Neuronal stem cell (in vitro differentiated cells): ENCODE measurements at regions not wholly inside any gene's neighbourhood (a gene's known extent, or its start where the extent isn't known, plus 50 kb on each side); places are given as distances from the start of the nearest gene placed in this dataset.
A peak's percentile ranks its signal among the peaks of the same experiment; 100 is the strongest.

Experiments
- DNase-seq: peaks from one replicate; pipeline ENCODE4 v3.0.0-alpha.2; 2013; ENCODE audit warnings: low spot score
- H2AFZ ChIP-seq: one replicate; pipeline ENCODE4 v1.6.1; 2013; ENCODE audit warnings: mild to moderate bottlenecking, low read length, inconsistent platforms
- H2AK5ac ChIP-seq: 2 replicates; pipeline ENCODE4 v1.6.1; 2013; ENCODE audit warnings: low read depth, mild to moderate bottlenecking, inconsistent platforms, low read length, moderate library complexity, mixed read lengths
- H2BK120ac ChIP-seq: 2 replicates; pipeline ENCODE4 v1.6.1; 2013; ENCODE audit warnings: low read depth, mild to moderate bottlenecking, inconsistent platforms, low read length, moderate library complexity, mixed read lengths
- H2BK12ac ChIP-seq: one replicate; pipeline ENCODE4 v1.6.1; 2013; ENCODE audit warnings: low read length, inconsistent platforms
- H2BK15ac ChIP-seq: 2 replicates; pipeline ENCODE4 v1.6.1; 2013; ENCODE audit warnings: mild to moderate bottlenecking, low read length, inconsistent platforms, mixed read lengths
- H2BK5ac ChIP-seq: one replicate; pipeline ENCODE4 v1.6.1; 2013; ENCODE audit warnings: inconsistent platforms, mild to moderate bottlenecking, low read length, moderate library complexity
- H3K14ac ChIP-seq: one replicate; pipeline ENCODE4 v1.6.1; 2013; ENCODE audit warnings: low read length, inconsistent platforms
- H3K18ac ChIP-seq: 2 replicates; pipeline ENCODE4 v1.6.1; 2013; ENCODE audit warnings: low read length, inconsistent platforms
- H3K23ac ChIP-seq: 2 replicates; pipeline ENCODE4 v1.6.1; 2013; ENCODE audit warnings: low read depth, mild to moderate bottlenecking, mixed read lengths, low read length, inconsistent platforms; ENCODE audit not compliant: poor library complexity
- H3K27ac ChIP-seq: replicated peaks from 3 replicates; pipeline ENCODE4 v1.5.1; 2013; ENCODE audit warnings: low read length, inconsistent platforms
- H3K27me3 ChIP-seq, 3 experiments: 2 replicates each; pipeline ENCODE4 v1.6.1; 2013; ENCODE audit warnings: low read length in 3 of 3, mild to moderate bottlenecking in 2 of 3, inconsistent platforms in 1 of 3, low read depth in 1 of 3, mixed read lengths in 1 of 3, moderate library complexity in 1 of 3; ENCODE audit not compliant: control insufficient read depth in 3 of 3, insufficient read depth in 3 of 3
- H3K36me3 ChIP-seq, 2 donors: replicated peaks in 1 of 2; 2 replicates each; pipeline ENCODE4 v1.6.1; 2013; ENCODE audit warnings: low read length in 2 of 2; ENCODE audit not compliant: control insufficient read depth in 2 of 2, insufficient read depth in 2 of 2
- H3K4ac ChIP-seq: 2 replicates; pipeline ENCODE4 v1.6.1; 2013; ENCODE audit warnings: inconsistent platforms, mild to moderate bottlenecking, low read length, moderate library complexity
- H3K4me1 ChIP-seq, 2 donors: 1 replicate in 1 of 2; 2 replicates in 1 of 2; pipeline ENCODE4 v1.6.1; 2013; ENCODE audit warnings: low read length in 2 of 2, low read depth in 1 of 2; ENCODE audit not compliant: control insufficient read depth in 2 of 2, insufficient read depth in 1 of 2
- H3K4me2 ChIP-seq: one replicate; pipeline ENCODE4 v1.6.1; 2013; ENCODE audit warnings: mild to moderate bottlenecking, low read length, inconsistent platforms; ENCODE audit not compliant: insufficient read depth, poor library complexity, severe bottlenecking
- H3K4me3 ChIP-seq, 2 donors: 2 replicates each; pipeline ENCODE4 v1.5.1; 2013; ENCODE audit warnings: low read length in 2 of 2, mild to moderate bottlenecking in 2 of 2, inconsistent platforms in 1 of 2, moderate library complexity in 1 of 2
- H3K79me1 ChIP-seq: one replicate; pipeline ENCODE4 v1.6.1; 2013; ENCODE audit warnings: low read depth, mild to moderate bottlenecking, inconsistent platforms, low read length, moderate library complexity
- H3K9ac ChIP-seq: one replicate; pipeline ENCODE4 v1.6.1; 2013; ENCODE audit warnings: mild to moderate bottlenecking, low read depth, low read length, inconsistent platforms; ENCODE audit not compliant: poor library complexity
- H3K9me3 ChIP-seq, 2 donors: replicated peaks in 1 of 2; 2 replicates each; pipeline versions ENCODE3 to v1.6.1; 2013; ENCODE audit warnings: low read length in 2 of 2, mild to moderate bottlenecking in 2 of 2, inconsistent platforms in 1 of 2, low read depth in 1 of 2, mixed read lengths in 1 of 2, moderate library complexity in 1 of 2; ENCODE audit not compliant: control insufficient read depth in 2 of 2, insufficient read depth in 1 of 2
- H4K8ac ChIP-seq: one replicate; pipeline ENCODE4 v1.6.1; 2013; ENCODE audit warnings: low read depth, mild to moderate bottlenecking, inconsistent platforms, low read length, moderate library complexity
- H4K91ac ChIP-seq: one replicate; pipeline ENCODE4 v1.6.1; 2013; ENCODE audit warnings: low read length, low read depth, mild to moderate bottlenecking, inconsistent platforms; ENCODE audit not compliant: poor library complexity
- WGBS, 2 donors: extraction: QIAGEN DNeasy Blood & Tissue Kit; methylation state at CpG; one replicate each; pipeline ENCODE4 v1.1.7; 2013; ENCODE audit warnings: missing lambda C conversion rate in 2 of 2, mixed read lengths in 1 of 2; ENCODE audit not compliant: insufficient read length in 2 of 2, insufficient replicate concordance in 1 of 2; ENCODE audit errors: extremely low coverage in 2 of 2; 5-methylcytosine and 5-hydroxymethylcytosine counted together

DNA sequence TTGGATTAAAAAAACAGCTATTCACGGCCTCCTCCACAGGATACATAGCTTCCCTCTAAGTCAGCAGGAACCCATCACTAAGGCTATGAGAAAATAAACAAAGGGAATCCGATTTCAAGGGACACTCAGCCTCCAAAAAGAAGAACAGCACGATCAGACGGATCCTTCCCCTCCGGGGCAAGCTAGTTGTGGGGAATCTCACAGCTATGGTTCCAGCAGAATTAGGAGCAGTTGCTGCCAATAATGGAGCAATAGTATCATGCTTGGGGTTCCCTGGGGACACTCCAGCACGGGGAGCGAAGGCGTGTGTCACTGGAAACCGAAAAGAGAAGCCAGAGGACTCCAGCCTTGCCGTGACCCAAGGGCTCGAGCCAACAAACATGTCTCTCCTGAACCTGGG is 163.1 kb downstream of the TTC32 start:
- H4K91ac ChIP-seq: no peak overlapping the region
- H3K9me3 ChIP-seq: no peaks in the 10 kb centered on the region
- no peak overlapping the region for H3K14ac ChIP-seq
- H2BK5ac ChIP-seq: no peak overlapping the region
- no peak overlapping the region for H3K4me2 ChIP-seq
- H2BK15ac ChIP-seq: no peak overlapping the region
- H3K27ac ChIP-seq: no peak overlapping the region
- no peak overlapping the region for H4K8ac ChIP-seq
- H3K4ac ChIP-seq: no peak overlapping the region
- H2AK5ac ChIP-seq: no peak overlapping the region
- no peaks in the 10 kb centered on the region for H3K79me1 ChIP-seq
- no peak for DNase-seq
- no peak overlapping the region for H3K4me3 ChIP-seq
- H3K36me3 ChIP-seq: no peaks in the 10 kb centered on the region
- H3K18ac ChIP-seq: peak overlapping the region; percentile 76
- H3K9ac ChIP-seq: no peak overlapping the region
- H2BK120ac ChIP-seq: no peak overlapping the region
- peaks cover 0 to 4% (median 0%) of the 10 kb centered on the region in 3 experiments for H3K27me3 ChIP-seq
- no peak overlapping the region for H2BK12ac ChIP-seq
- no peak overlapping the region for H3K23ac ChIP-seq
- no CpG with 5 or more reads among the region's 11 CpGs for WGBS, 2 donors
- H2AFZ ChIP-seq: peak overlapping the region; percentile 29
- peaks cover 0 to 5% of the 10 kb centered on the region in 2 donors for H3K4me1 ChIP-seq

DNA sequence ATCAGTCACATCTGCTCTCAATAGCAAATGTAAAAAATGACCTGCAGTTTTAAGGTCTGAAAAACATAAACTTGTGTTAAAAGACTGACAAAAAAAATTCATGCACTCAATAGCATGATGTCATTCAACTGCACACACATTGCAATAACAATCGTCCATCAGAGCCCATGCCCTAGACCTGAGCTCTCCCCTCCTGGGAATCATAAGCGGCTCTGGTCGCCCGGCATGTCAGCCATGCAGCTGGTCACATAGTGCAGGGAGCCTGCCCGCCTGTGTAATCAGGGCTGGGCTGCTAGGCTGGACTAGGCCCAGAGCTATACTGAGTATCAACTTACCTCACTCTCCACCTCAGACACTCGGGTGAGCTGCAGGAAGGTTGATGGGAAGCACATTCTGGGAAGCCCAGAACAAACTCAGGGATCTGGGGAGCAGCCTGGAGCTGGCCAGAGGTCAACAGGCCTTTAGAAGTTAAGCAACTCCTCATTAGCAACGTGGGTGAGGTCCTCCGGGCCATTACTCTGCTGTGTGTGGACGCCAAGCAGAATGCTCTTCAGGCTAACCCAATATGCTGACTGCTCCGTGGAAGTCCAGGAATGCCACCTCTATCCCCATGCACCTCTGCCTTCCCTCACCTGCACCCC is 165.5 kb downstream of the TTC32 start:
- Histone ChIP-seq H3K27me3 (peaks cover 0 to 4% (median 0%) of the 10 kb centered on the region in 3 experiments), H3K27ac (no peak overlapping the region), H2BK120ac (no peak overlapping the region), H2BK5ac (no peak overlapping the region), H3K9ac (no peak overlapping the region), H3K4me2 (no peak overlapping the region), H2BK15ac (no peak overlapping the region), H3K9me3 (no peaks in the 10 kb centered on the region), H3K4me1 (peaks cover 0 to 5% of the 10 kb centered on the region in 2 donors), H2AK5ac (no peak overlapping the region), H3K23ac (no peak overlapping the region), H3K4ac (no peak overlapping the region), H4K91ac (no peak overlapping the region), H2BK12ac (no peak overlapping the region), H3K4me3 (no peak overlapping the region), H3K36me3 (no peaks in the 10 kb centered on the region), H3K79me1 (no peaks in the 10 kb centered on the region), H2AFZ (no peak overlapping the region), H3K14ac (no peak overlapping the region), H4K8ac (no peak overlapping the region), H3K18ac (no peak overlapping the region)
- DNase-seq: no peak
- WGBS, 2 donors: no CpG with 5 or more reads among the region's 10 CpGs

DNA sequence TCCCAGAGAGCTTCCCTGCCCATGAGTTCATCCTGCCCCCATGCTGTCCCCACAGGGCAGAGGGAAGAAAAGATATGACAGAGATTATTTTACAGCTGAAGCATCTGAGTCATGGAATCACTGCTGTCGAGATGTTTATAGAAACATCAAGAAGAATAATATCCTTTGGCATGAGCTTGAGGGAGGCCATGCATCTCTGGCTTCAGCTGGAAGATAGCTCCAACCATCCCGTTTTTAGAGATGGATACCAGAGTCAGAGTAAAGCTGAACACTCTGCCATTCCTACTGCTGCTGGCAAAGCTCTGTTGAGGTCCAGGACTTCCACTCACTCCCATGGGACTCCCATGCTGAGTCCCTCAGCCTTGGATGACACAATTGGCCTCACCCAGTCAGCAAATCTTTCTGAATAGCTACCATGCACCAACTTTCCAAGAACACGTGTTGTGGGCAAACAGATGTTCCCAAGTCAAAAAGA is 167.8 kb downstream of the TTC32 start:
- Histone ChIP-seq H3K14ac (no peak overlapping the region), H3K4me3 (no peak overlapping the region), H2BK5ac (no peak overlapping the region), H4K91ac (no peak overlapping the region), H2AK5ac (no peak overlapping the region), H3K27ac (no peak overlapping the region), H2BK12ac (no peak overlapping the region), H3K79me1 (no peaks in the 10 kb centered on the region), H3K23ac (no peak overlapping the region), H2BK15ac (no peak overlapping the region), H2BK120ac (no peak overlapping the region), H4K8ac (no peak overlapping the region), H3K36me3 (no peaks in the 10 kb centered on the region), H3K27me3 (peaks cover 0 to 6% (median 0%) of the 10 kb centered on the region in 3 experiments), H3K18ac (no peak overlapping the region), H3K4ac (no peak overlapping the region), H3K9ac (no peak overlapping the region), H3K4me1 (peaks cover 0 to 5% of the 10 kb centered on the region in 2 donors), H2AFZ (no peak overlapping the region), H3K4me2 (no peak overlapping the region), H3K9me3 (no peaks in the 10 kb centered on the region)
- no peak for DNase-seq
- WGBS, 2 donors: no CpG with 5 or more reads among the region's 3 CpGs

DNA sequence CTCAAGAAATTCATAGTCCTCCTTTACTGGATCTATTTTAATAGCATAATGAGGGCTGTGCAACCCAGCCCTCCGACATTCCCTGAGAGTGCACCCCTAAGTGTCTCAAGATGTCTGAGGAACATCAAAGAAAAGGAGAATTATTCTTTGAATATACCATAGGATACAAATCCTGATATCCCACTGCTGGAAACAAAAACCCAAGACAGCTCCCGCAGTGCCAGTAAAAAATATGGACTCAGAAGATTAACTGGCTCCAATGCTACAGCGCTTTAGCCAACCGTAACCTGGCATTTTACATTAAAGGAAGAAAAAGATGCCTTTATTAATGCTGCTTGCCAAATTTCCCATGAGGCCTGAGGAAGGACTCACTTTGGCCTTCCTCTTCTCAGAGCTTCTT is 168.4 kb downstream of the TTC32 start:
- H3K23ac ChIP-seq: no peak overlapping the region
- no peak overlapping the region for H2AK5ac ChIP-seq
- no peak overlapping the region for H3K18ac ChIP-seq
- H3K36me3 ChIP-seq: no peaks in the 10 kb centered on the region
- WGBS, 2 donors: no CpG with 5 or more reads among the region's 4 CpGs
- H2BK12ac ChIP-seq: no peak overlapping the region
- no peak overlapping the region for H4K8ac ChIP-seq
- H2BK15ac ChIP-seq: no peak overlapping the region
- H3K14ac ChIP-seq: no peak overlapping the region
- no peak overlapping the region for H3K4ac ChIP-seq
- peaks cover 0 to under 1% of the 10 kb centered on the region in 2 donors for H3K4me1 ChIP-seq
- H4K91ac ChIP-seq: no peak overlapping the region
- no peak for DNase-seq
- peaks cover 0 to 6% (median 0%) of the 10 kb centered on the region in 3 experiments for H3K27me3 ChIP-seq
- H3K9ac ChIP-seq: no peak overlapping the region
- H3K79me1 ChIP-seq: no peaks in the 10 kb centered on the region
- no peak overlapping the region for H2AFZ ChIP-seq
- H3K4me2 ChIP-seq: no peak overlapping the region
- no peak overlapping the region for H2BK5ac ChIP-seq
- no peak overlapping the region for H3K27ac ChIP-seq
- no peak overlapping the region for H2BK120ac ChIP-seq
- H3K9me3 ChIP-seq: no peaks in the 10 kb centered on the region
- no peak overlapping the region for H3K4me3 ChIP-seq
